MCF 10A (cell line): ENCODE measurements at regions not wholly inside any gene's neighbourhood (a gene's known extent, or its start where the extent isn't known, plus 50 kb on each side); places are given as distances from the start of the nearest gene placed in this dataset.

Experiments
- BruUV-seq: library from RNA; stranded (reverse); fragments of 400-500 nt; replicated peaks from 2 replicates; lab custom pipeline; 2021; lab: Mats Ljungman, UMichigan
- CTCF ChIA-PET: fragments of 300-600 bp; sonication (Branson Sonifier 250); formaldehyde crosslinking; extraction: SDS; loops from one replicate; lab custom pipeline; 2021; ENCODE audit warnings: antibody characterized with exemption, inconsistent platforms; lab: Yijun Ruan, JAX
- POLR2A ChIA-PET: fragments of 300-600, 350-650 bp; sonication (Branson Sonifier 250); formaldehyde crosslinking; extraction: SDS; loops from one replicate; lab custom pipeline; 2020; ENCODE audit warnings: antibody characterized with exemption, inconsistent platforms; lab: Yijun Ruan, JAX
- DNase-seq: peaks from one replicate; pipeline ENCODE4 v3.0.0-alpha.2; 2018; ENCODE audit not compliant: unreplicated experiment
- H3K27ac Mint-ChIP-seq: one replicate; pipeline ENCODE4 v1.8.0; 2022; ENCODE audit warnings: mild to moderate bottlenecking, low read depth, mixed read lengths; ENCODE audit not compliant: unreplicated experiment
- H3K27me3 Mint-ChIP-seq: one replicate; pipeline ENCODE4 v1.8.0; 2022; ENCODE audit warnings: mixed read lengths; ENCODE audit not compliant: insufficient read depth, unreplicated experiment
- H3K36me3 Mint-ChIP-seq: one replicate; pipeline ENCODE4 v1.8.0; 2022; ENCODE audit warnings: mild to moderate bottlenecking, moderate library complexity, mixed read lengths; ENCODE audit not compliant: insufficient read depth, unreplicated experiment
- H3K4me1 Mint-ChIP-seq: one replicate; pipeline ENCODE4 v1.8.0; 2022; ENCODE audit warnings: mixed read lengths; ENCODE audit not compliant: insufficient read depth, unreplicated experiment
- H3K4me3 Mint-ChIP-seq: one replicate; pipeline ENCODE4 v1.8.0; 2022; ENCODE audit warnings: mild to moderate bottlenecking, moderate library complexity, mixed read lengths; ENCODE audit not compliant: unreplicated experiment
- H3K9me3 Mint-ChIP-seq: one replicate; pipeline ENCODE4 v1.8.0; 2022; ENCODE audit warnings: mixed read lengths; ENCODE audit not compliant: unreplicated experiment
- intact Hi-C: fragments of 100-400 bp; cut with micrococcal nuclease; formaldehyde crosslinking; loops from 2 replicates; pipeline ENCODE4 v1.14.1; 2022
- TF ChIP-seq, protein P1 (sequence below): fragments of 200-600 bp; IDR thresholded peaks from one replicate; pipeline ENCODE4 v1.8.0; 2022; ENCODE audit warnings: antibody characterized with exemption, mild to moderate bottlenecking; ENCODE audit not compliant: unreplicated experiment

DNA sequence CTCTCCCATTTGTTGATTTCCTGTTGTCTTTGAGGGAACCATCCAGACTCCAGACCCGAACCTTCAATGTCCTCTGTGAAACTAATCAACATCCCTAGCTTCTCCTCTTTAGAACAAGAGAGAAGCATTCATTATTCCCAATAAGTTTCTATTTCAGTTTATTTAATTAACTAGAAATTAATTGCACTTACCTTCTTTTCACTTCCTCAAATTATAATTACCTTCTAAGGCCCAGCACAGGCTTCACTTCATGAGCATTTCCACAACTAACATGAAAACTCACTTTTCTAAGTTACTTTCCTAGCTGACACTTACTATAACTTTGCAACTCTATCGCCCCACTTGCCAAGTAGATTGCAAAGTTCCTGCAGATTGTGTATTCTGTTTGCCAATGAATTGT, 71.6 kb upstream of the HTR2A start:
- no peak overlapping the region for H3K4me3 Mint-ChIP-seq
- no peaks in the 10 kb centered on the region for H3K36me3 Mint-ChIP-seq
- no peaks in the 10 kb centered on the region for H3K9me3 Mint-ChIP-seq
- no peak for DNase-seq
- POLR2A ChIA-PET = interaction anchor here (0.6 kb wide), 1 partner anchor 120 kb away, joined by 3 read pairs; no protein-coding TSS in a partner anchor
- intact Hi-C loops = no loop called here
- TF ChIP-seq, protein P1, sequence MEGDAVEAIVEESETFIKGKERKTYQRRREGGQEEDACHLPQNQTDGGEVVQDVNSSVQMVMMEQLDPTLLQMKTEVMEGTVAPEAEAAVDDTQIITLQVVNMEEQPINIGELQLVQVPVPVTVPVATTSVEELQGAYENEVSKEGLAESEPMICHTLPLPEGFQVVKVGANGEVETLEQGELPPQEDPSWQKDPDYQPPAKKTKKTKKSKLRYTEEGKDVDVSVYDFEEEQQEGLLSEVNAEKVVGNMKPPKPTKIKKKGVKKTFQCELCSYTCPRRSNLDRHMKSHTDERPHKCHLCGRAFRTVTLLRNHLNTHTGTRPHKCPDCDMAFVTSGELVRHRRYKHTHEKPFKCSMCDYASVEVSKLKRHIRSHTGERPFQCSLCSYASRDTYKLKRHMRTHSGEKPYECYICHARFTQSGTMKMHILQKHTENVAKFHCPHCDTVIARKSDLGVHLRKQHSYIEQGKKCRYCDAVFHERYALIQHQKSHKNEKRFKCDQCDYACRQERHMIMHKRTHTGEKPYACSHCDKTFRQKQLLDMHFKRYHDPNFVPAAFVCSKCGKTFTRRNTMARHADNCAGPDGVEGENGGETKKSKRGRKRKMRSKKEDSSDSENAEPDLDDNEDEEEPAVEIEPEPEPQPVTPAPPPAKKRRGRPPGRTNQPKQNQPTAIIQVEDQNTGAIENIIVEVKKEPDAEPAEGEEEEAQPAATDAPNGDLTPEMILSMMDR = no peak
- H3K27ac Mint-ChIP-seq = no peak overlapping the region
- peaks cover 7% of the 10 kb centered on the region for H3K4me1 Mint-ChIP-seq
- CTCF ChIA-PET = interaction anchor here (0.6 kb wide), 2 partner anchors 74 to 193 kb away, joined by 3 to 4 read pairs; no protein-coding TSS in a partner anchor
- H3K27me3 Mint-ChIP-seq = no peaks in the 10 kb centered on the region
- no TSS peak for BruUV-seq

DNA sequence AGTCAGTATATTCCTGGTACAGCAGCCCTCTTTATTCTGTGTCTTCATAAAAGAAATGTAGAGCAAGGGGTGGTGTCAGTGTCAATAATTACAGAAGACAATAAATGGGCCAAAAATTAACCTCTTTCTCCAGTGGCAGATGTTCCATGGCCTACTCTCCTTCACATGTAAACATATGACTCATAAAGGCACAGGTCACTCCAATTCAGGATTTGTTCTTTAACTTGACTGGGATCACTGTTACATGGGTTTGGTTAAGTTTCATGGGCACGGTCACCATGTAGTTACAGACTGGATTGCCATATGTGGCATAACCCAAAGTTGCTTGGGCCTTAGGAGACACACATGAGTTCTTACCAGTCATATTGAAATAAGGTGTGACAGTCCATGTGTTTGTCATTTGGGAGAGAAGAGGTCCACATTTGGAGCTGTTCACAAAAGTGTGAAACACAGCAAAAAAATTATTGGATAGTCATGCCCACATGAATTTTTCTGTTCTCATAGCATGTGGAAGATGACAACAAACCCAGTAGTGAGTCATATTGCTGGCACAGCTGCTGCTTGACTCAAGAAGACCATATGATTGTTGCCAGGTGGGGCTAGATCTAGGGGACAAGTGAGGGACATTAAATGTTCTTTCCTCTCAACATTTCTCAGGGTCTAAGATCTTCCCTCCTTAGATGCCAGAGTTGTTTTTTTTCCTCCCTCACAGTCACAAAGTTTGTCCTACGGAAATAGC, 68.1 kb upstream of the HTR2A start:
- no peaks in the 10 kb centered on the region for H3K27me3 Mint-ChIP-seq
- H3K9me3 Mint-ChIP-seq = no peaks in the 10 kb centered on the region
- TF ChIP-seq, protein P1 = no peak
- no peaks in the 10 kb centered on the region for H3K36me3 Mint-ChIP-seq
- POLR2A ChIA-PET = interaction anchor here (0.5 to 1.4 kb wide), 2 partner anchors 9 to 1128 kb away, joined by 3 to 4 read pairs; no protein-coding TSS in a partner anchor
- CTCF ChIA-PET = interaction anchor here (0.6 to 1.6 kb wide), 6 partner anchors 9 to 133 kb away, joined by 3 to 6 read pairs (median 3); no protein-coding TSS in a partner anchor
- DNase-seq = peak; percentile 42
- intact Hi-C loops = no loop called here
- no peak overlapping the region for H3K27ac Mint-ChIP-seq
- no TSS peak for BruUV-seq
- no peak overlapping the region for H3K4me3 Mint-ChIP-seq
- H3K4me1 Mint-ChIP-seq = peaks cover 17% of the 10 kb centered on the region

DNA sequence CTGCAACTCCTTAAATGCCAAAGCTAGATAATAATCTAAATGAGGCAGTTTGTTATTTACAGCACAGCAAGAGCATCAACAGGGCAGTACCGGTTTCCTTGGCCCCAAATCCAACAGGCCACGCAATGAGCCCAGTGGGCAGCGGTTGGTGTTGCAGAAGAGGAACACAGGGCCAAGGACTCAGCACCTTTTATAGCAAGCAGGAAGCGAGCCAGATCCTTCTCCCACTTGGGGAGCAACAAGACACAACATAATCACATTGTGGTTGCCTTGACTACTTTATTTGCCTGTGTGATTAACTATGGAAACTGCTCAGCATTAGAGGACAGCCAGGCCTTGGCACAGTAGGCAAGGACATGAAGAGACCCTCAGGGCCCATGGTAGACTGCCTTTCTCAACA, 67.1 kb upstream of the HTR2A start:
- intact Hi-C loops = no loop called here
- no peaks in the 10 kb centered on the region for H3K27me3 Mint-ChIP-seq
- CTCF ChIA-PET = interaction anchor here (0.6 to 3.9 kb wide), 2 partner anchors 9 to 245 kb away, joined by 3 to 29 read pairs; no protein-coding TSS in a partner anchor
- peaks cover 17% of the 10 kb centered on the region for H3K4me1 Mint-ChIP-seq
- no peak overlapping the region for H3K4me3 Mint-ChIP-seq
- POLR2A ChIA-PET = interaction anchor here (0.5 kb wide), 1 partner anchor 27 kb away, joined by 4 read pairs; no protein-coding TSS in a partner anchor
- TF ChIP-seq, protein P1 = no peak
- no TSS peak for BruUV-seq
- H3K9me3 Mint-ChIP-seq = no peaks in the 10 kb centered on the region
- DNase-seq = no peak
- no peak overlapping the region for H3K27ac Mint-ChIP-seq
- H3K36me3 Mint-ChIP-seq = no peaks in the 10 kb centered on the region

DNA sequence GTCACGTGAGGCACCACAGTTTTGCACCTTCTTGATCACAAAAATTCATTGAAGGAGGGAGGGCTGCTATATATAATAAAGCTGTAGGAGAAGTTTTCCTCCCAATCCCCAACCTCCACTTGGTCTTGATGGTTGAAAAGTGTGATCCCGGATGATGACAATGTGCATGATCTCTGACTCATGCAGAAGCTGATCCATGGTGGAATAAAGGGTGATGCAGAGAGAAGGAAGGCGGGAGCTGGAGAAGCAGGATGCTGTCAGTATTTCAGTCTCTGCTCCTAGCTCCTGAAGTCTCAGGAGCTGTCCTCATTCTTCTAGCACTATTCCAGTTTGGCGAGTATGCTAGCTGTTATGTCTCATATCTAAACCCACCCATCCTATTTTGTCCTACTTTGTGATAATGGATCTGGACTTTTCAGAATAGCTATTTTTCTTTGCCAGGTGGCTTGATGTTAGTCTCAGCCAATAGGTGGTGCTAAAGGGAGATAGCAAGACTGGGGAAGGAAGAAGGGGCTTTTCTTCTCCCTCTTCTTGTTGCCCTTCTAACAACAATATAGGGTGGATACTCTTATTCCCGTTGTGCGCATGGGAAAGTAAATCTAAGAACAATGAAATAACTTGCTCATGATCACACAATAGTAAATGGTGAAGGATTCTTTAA, 65.6 kb upstream of the HTR2A start:
- H3K27ac Mint-ChIP-seq = no peak overlapping the region
- no peaks in the 10 kb centered on the region for H3K27me3 Mint-ChIP-seq
- intact Hi-C loops = no loop called here
- DNase-seq = peak; percentile 20
- no TSS peak for BruUV-seq
- no peaks in the 10 kb centered on the region for H3K9me3 Mint-ChIP-seq
- H3K4me3 Mint-ChIP-seq = no peak overlapping the region
- TF ChIP-seq, protein P1 = peak; percentile 23
- POLR2A ChIA-PET = interaction anchor here (0.8 to 1.3 kb wide), 4 partner anchors 10 to 62 kb away, joined by 3 to 6 read pairs (median 4); no protein-coding TSS in a partner anchor
- CTCF ChIA-PET = interaction anchor here (0.5 to 3.9 kb wide), 11 partner anchors 11 to 1342 kb away, joined by 3 to 29 read pairs (median 3); no protein-coding TSS in a partner anchor
- peaks cover 17% of the 10 kb centered on the region for H3K4me1 Mint-ChIP-seq
- H3K36me3 Mint-ChIP-seq = no peaks in the 10 kb centered on the region
